NT2/D1 (cell line): ENCODE measurements at regions not wholly inside any gene's neighbourhood (a gene's known extent, or its start where the extent isn't known, plus 50 kb on each side); places are given as distances from the start of the nearest gene placed in this dataset.

Experiments used
- SUZ12 ChIP-seq: IDR thresholded peaks from 2 replicates; pipeline ENCODE4 v1.6.1; 2011; ENCODE audit not compliant: insufficient read length, insufficient read depth; ENCODE audit errors: extremely low read depth
- YY1 ChIP-seq: IDR thresholded peaks from 2 replicates; pipeline ENCODE4 v1.6.1; 2011; ENCODE audit not compliant: insufficient read length, insufficient read depth
- ZNF274 ChIP-seq: IDR thresholded peaks from 2 replicates; pipeline ENCODE4 v1.6.1; 2011; ENCODE audit warnings: mild to moderate bottlenecking, low read depth, low read length

DNA sequence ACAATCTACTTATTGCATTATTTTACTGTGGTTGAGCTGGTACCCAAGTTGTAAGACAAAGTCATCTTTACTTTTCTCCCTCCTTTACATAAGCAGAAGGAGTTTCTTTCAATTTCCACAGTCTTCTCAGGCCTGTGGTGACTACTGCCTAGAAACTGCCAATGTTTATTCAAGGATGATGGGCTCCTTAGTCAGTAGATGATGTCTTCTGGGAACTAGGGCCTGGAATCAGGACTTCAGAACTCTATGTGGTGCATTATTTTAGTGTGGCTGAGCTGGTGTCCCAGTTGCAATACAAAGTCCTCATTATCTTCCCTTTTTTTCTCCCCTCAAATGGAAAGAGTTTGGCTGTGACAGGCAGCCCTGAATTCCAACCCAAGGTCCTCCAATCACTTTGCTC is 1762.5 kb downstream of the SI start:
- TF ChIP-seq YY1 (no peak), ZNF274 (no peak), SUZ12 (no peak)
